ENCODE measurements at regions not wholly inside any gene's neighbourhood (a gene's known extent, or its start where the extent isn't known, plus 50 kb on each side); places are given as distances from the start of the nearest gene placed in this dataset.

GRCh38 chr10:8242295-8242872 is 187.9 kb downstream of the GATA3 start:
- H3K4me3 ChIP-seq, result no peak overlapping the region
- no peaks in the 10 kb centered on the region for H3K27me3 ChIP-seq
- no peaks in the 10 kb centered on the region for H3K9me3 ChIP-seq
- no peaks in the 10 kb centered on the region for H3K36me3 ChIP-seq
- no peak for DNase-seq

- DNase-seq, result no peak
- Histone ChIP-seq H3K9me3 (no peaks in the 10 kb centered on the region), H3K27me3 (no peaks in the 10 kb centered on the region), H3K4me3 (no peak overlapping the region), H3K36me3 (no peaks in the 10 kb centered on the region)
These were observed 190.8 kb downstream of the GATA3 start for GRCh38 chr10:8245131-8245813.

- Histone ChIP-seq H3K36me3 (no peaks in the 10 kb centered on the region), H3K27me3 (no peaks in the 10 kb centered on the region), H3K9me3 (no peaks in the 10 kb centered on the region), H3K4me3 (no peak overlapping the region)
- DNase-seq, result no peak
These were observed 191.3 kb downstream of the GATA3 start for GRCh38 chr10:8245814-8246142.

- no peak overlapping the region for H3K4me3 ChIP-seq
- DNase-seq, result no peak
These were observed 192.1 kb downstream of the GATA3 start for GRCh38 chr10:8246548-8246947.

GRCh38 chr10:8247191-8247590 is 192.7 kb downstream of the GATA3 start:
- no peak for DNase-seq
- Histone ChIP-seq H3K36me3 (no peaks in the 10 kb centered on the region), H3K9me3 (no peaks in the 10 kb centered on the region), H3K27me3 (no peaks in the 10 kb centered on the region), H3K4me3 (no peak overlapping the region)

More at GRCh38 chr10:8246548-8246947, 192.1 kb downstream of the GATA3 start:
- Histone ChIP-seq H3K36me3 (no peaks in the 10 kb centered on the region), H3K27me3 (no peaks in the 10 kb centered on the region), H3K9me3 (no peaks in the 10 kb centered on the region)

GRCh38 chr10:8248868-8249267 is 194.4 kb downstream of the GATA3 start:
- no peaks in the 10 kb centered on the region for H3K9me3 ChIP-seq
- no peaks in the 10 kb centered on the region for H3K27me3 ChIP-seq
- H3K36me3 ChIP-seq, result no peaks in the 10 kb centered on the region
- DNase-seq, result no peak
- no peak overlapping the region for H3K4me3 ChIP-seq

GRCh38 chr10:8254350-8254749 is 199.9 kb downstream of the GATA3 start:
- DNase-seq, result no peak
- Histone ChIP-seq H3K36me3 (no peaks in the 10 kb centered on the region), H3K4me3 (no peak overlapping the region), H3K9me3 (no peaks in the 10 kb centered on the region), H3K27me3 (no peaks in the 10 kb centered on the region)

GRCh38 chr10:8255301-8255700 is 200.8 kb downstream of the GATA3 start:
- Histone ChIP-seq H3K27me3 (no peaks in the 10 kb centered on the region), H3K4me3 (no peak overlapping the region), H3K36me3 (no peaks in the 10 kb centered on the region), H3K9me3 (no peaks in the 10 kb centered on the region)
- DNase-seq, result no peak

GRCh38 chr10:8260645-8261044 is 206.2 kb downstream of the GATA3 start:
- H3K27me3 ChIP-seq, result no peaks in the 10 kb centered on the region
- no peaks in the 10 kb centered on the region for H3K36me3 ChIP-seq
- H3K4me3 ChIP-seq, result no peak overlapping the region
- no peaks in the 10 kb centered on the region for H3K9me3 ChIP-seq
- no peak for DNase-seq

GRCh38 chr10:8262317-8262716 is 207.8 kb downstream of the GATA3 start:
- H3K9me3 ChIP-seq, result no peaks in the 10 kb centered on the region
- no peaks in the 10 kb centered on the region for H3K36me3 ChIP-seq
- no peak overlapping the region for H3K4me3 ChIP-seq
- no peaks in the 10 kb centered on the region for H3K27me3 ChIP-seq
- DNase-seq, result no peak

GRCh38 chr10:8269976-8270375 is 215.5 kb downstream of the GATA3 start:
- DNase-seq, result no peak
- Histone ChIP-seq H3K36me3 (no peaks in the 10 kb centered on the region), H3K27me3 (no peaks in the 10 kb centered on the region)

GRCh38 chr10:8272794-8273425 is 218.4 kb downstream of the GATA3 start:
- no peak for DNase-seq
- Histone ChIP-seq H3K27me3 (no peaks in the 10 kb centered on the region), H3K36me3 (no peaks in the 10 kb centered on the region), H3K9me3 (no peaks in the 10 kb centered on the region), H3K4me3 (no peak overlapping the region)

More at GRCh38 chr10:8269976-8270375, 215.5 kb downstream of the GATA3 start:
- Histone ChIP-seq H3K9me3 (no peaks in the 10 kb centered on the region), H3K4me3 (no peak overlapping the region)

- Histone ChIP-seq H3K4me3 (no peak overlapping the region), H3K9me3 (no peaks in the 10 kb centered on the region), H3K36me3 (no peaks in the 10 kb centered on the region), H3K27me3 (no peaks in the 10 kb centered on the region)
- DNase-seq, result no peak
These were observed 219.3 kb downstream of the GATA3 start for GRCh38 chr10:8273749-8274148.

- H3K9me3 ChIP-seq, result no peaks in the 10 kb centered on the region
- DNase-seq, result no peak
- no peak overlapping the region for H3K4me3 ChIP-seq
- H3K36me3 ChIP-seq, result no peaks in the 10 kb centered on the region
- H3K27me3 ChIP-seq, result no peaks in the 10 kb centered on the region
These were observed 221.4 kb downstream of the GATA3 start for GRCh38 chr10:8275911-8276310.

GRCh38 chr10:8278099-8278498 is 223.6 kb downstream of the GATA3 start:
- no peaks in the 10 kb centered on the region for H3K36me3 ChIP-seq
- no peaks in the 10 kb centered on the region for H3K27me3 ChIP-seq
- H3K9me3 ChIP-seq, result no peaks in the 10 kb centered on the region
- no peak for DNase-seq
- no peak overlapping the region for H3K4me3 ChIP-seq

GRCh38 chr10:8279598-8279997 is 225.1 kb downstream of the GATA3 start:
- no peaks in the 10 kb centered on the region for H3K36me3 ChIP-seq
- peak; percentile 57 for DNase-seq
- no peaks in the 10 kb centered on the region for H3K27me3 ChIP-seq
- H3K4me3 ChIP-seq, result no peak overlapping the region
- H3K9me3 ChIP-seq, result no peaks in the 10 kb centered on the region

- Histone ChIP-seq H3K27me3 (no peaks in the 10 kb centered on the region), H3K4me3 (no peak overlapping the region), H3K36me3 (no peaks in the 10 kb centered on the region), H3K9me3 (no peaks in the 10 kb centered on the region)
- no peak for DNase-seq
These were observed 226.5 kb downstream of the GATA3 start for GRCh38 chr10:8280946-8281345.

- no peak for DNase-seq
- no peaks in the 10 kb centered on the region for H3K36me3 ChIP-seq
- no peaks in the 10 kb centered on the region for H3K27me3 ChIP-seq
- H3K4me3 ChIP-seq, result no peak overlapping the region
- no peaks in the 10 kb centered on the region for H3K9me3 ChIP-seq
These were observed 227.9 kb downstream of the GATA3 start for GRCh38 chr10:8282340-8282739.
